ENCODE measurements at regions not wholly inside any gene's neighbourhood (a gene's known extent, or its start where the extent isn't known, plus 50 kb on each side); places are given as distances from the start of the nearest gene placed in this dataset.
A peak's percentile ranks its signal among the peaks of the same experiment; 100 is the strongest.

DNA sequence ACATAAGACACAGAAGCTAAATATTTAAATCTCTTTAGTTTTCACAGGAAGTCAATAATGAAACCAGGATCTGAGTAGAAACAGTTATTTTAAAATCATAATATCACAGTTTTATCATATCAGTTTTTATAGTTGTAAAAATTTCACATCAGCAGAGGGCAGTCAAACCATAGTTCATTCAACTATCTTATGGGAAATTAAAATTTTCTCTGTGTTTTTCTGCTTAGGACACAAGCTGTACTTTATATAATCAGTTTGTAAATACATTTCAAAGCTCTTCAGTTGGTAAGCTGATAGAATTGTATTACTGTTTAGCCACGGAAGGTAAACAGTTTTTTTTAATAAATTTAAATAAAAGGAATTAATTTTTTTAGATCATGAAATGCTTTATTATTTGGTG is 204.8 kb upstream of the NUDT6 start:
- Histone ChIP-seq H4K20me1 (ENCODE audit: insufficient read depth, low read length) (no peaks in the 10 kb centered on the region), H3K79me2 (ENCODE audit: low read length) (no peaks in the 10 kb centered on the region), H3K9ac (ENCODE audit: low read length) (no peak overlapping the region), H3K4me1 (ENCODE audit: low read length) (no peaks in the 10 kb centered on the region), H2AFZ (ENCODE audit: low read depth, low read length) (no peak overlapping the region), H3K36me3 (replicated peaks; ENCODE audit: low read depth, low read length) (no peaks in the 10 kb centered on the region), H3K27me3 (ENCODE audit: low read depth, low read length) (no peaks in the 10 kb centered on the region), H3K27ac (ENCODE audit: low read length) (no peak overlapping the region), H3K4me3 (ENCODE audit: low read length) (no peak overlapping the region), H3K4me2 (ENCODE audit: low read length) (no peak overlapping the region), H3K9me3 (ENCODE audit: insufficient read depth, low read length) (no peaks in the 10 kb centered on the region)
- TF ChIP-seq, protein P1, sequence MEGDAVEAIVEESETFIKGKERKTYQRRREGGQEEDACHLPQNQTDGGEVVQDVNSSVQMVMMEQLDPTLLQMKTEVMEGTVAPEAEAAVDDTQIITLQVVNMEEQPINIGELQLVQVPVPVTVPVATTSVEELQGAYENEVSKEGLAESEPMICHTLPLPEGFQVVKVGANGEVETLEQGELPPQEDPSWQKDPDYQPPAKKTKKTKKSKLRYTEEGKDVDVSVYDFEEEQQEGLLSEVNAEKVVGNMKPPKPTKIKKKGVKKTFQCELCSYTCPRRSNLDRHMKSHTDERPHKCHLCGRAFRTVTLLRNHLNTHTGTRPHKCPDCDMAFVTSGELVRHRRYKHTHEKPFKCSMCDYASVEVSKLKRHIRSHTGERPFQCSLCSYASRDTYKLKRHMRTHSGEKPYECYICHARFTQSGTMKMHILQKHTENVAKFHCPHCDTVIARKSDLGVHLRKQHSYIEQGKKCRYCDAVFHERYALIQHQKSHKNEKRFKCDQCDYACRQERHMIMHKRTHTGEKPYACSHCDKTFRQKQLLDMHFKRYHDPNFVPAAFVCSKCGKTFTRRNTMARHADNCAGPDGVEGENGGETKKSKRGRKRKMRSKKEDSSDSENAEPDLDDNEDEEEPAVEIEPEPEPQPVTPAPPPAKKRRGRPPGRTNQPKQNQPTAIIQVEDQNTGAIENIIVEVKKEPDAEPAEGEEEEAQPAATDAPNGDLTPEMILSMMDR (IDR thresholded peaks at IDR 0.05; ENCODE audit: low read depth, low read length), result peak; percentile 52
- TF ChIP-seq EZH2phosphoT487 (IDR thresholded peaks at IDR 0.05; ENCODE audit: low read depth), result no peak

DNA sequence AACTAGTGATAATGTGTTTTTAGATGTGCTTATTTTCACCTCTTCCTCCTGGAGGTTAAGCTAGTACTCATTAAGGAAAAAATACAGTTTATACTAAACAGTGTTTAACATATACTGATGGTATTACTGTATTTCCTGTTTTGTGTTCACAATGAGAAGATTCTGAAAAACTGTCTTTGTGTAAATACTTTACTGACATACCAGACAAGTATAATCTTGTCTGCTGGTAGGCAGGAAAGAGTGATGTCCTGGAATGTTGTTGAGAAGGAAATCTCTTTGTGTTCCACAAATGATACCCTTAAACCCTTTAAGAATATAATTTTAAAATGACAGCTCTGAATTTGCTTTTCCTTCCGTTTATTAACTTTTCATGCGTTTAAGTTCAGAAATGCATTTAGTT is 205.5 kb upstream of the NUDT6 start:
- H3K9ac ChIP-seq (ENCODE audit: low read length), result no peak overlapping the region
- TF ChIP-seq EZH2phosphoT487 (IDR thresholded peaks at IDR 0.05; ENCODE audit: low read depth), result no peak
- TF ChIP-seq, protein P1 (IDR thresholded peaks at IDR 0.05; ENCODE audit: low read depth, low read length), result no peak
- H3K4me2 ChIP-seq (ENCODE audit: low read length), result no peak overlapping the region
- no peak overlapping the region for H3K4me3 ChIP-seq (ENCODE audit: low read length)
- no peaks in the 10 kb centered on the region for H3K27me3 ChIP-seq (ENCODE audit: low read depth, low read length)
- H3K27ac ChIP-seq (ENCODE audit: low read length), result no peak overlapping the region
- H3K79me2 ChIP-seq (ENCODE audit: low read length), result no peaks in the 10 kb centered on the region
- H2AFZ ChIP-seq (ENCODE audit: low read depth, low read length), result no peak overlapping the region
- H3K9me3 ChIP-seq (ENCODE audit: insufficient read depth, low read length), result no peaks in the 10 kb centered on the region
- H4K20me1 ChIP-seq (ENCODE audit: insufficient read depth, low read length), result no peaks in the 10 kb centered on the region
- H3K4me1 ChIP-seq (ENCODE audit: low read length), result no peaks in the 10 kb centered on the region
- H3K36me3 ChIP-seq (replicated peaks; ENCODE audit: low read depth, low read length), result no peaks in the 10 kb centered on the region

DNA sequence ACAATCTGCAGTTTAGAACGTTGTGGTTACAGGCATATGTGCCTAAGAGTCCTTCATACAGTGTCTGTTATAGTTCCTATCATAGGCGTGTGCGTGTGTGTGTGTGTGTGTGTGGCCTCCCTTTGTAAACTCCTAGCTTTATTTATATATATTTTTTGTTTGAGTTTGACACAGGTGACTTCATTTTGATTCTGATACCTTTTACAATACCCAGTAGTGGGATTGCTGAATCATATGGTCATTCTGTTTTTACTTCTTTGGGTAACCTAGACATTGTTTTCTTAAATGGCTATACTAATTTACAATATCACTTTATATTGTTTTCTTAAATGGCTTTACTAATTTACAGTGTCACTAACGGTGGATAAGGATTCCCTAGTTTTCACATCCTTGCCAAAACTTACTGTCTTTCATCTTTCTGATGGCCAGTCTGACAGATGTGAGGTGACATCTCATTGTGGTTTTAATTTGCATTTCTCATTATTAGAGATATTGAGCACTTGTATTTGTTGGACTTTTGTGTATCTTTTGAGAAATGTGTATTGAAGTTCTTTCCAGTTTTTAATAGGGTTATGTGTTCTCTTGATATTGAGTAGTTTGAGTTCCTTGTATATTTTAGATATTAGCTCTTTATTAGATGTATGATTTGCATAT is 211.1 kb upstream of the NUDT6 start:
- H3K27me3 ChIP-seq (ENCODE audit: low read depth, low read length), result no peaks in the 10 kb centered on the region
- no peak overlapping the region for H2AFZ ChIP-seq (ENCODE audit: low read depth, low read length)
- H3K79me2 ChIP-seq (ENCODE audit: low read length), result no peaks in the 10 kb centered on the region
- H3K9me3 ChIP-seq (ENCODE audit: insufficient read depth, low read length), result no peaks in the 10 kb centered on the region
- H3K4me1 ChIP-seq (ENCODE audit: low read length), result peaks cover 6% of the 10 kb centered on the region
- H3K27ac ChIP-seq (ENCODE audit: low read length), result no peak overlapping the region
- no peak overlapping the region for H3K4me2 ChIP-seq (ENCODE audit: low read length)
- H3K9ac ChIP-seq (ENCODE audit: low read length), result no peak overlapping the region
- no peaks in the 10 kb centered on the region for H3K36me3 ChIP-seq (replicated peaks; ENCODE audit: low read depth, low read length)
- no peaks in the 10 kb centered on the region for H4K20me1 ChIP-seq (ENCODE audit: insufficient read depth, low read length)
- TF ChIP-seq EZH2phosphoT487 (IDR thresholded peaks at IDR 0.05; ENCODE audit: low read depth), result no peak
- TF ChIP-seq, protein P1 (IDR thresholded peaks at IDR 0.05; ENCODE audit: low read depth, low read length), result no peak
- no peak overlapping the region for H3K4me3 ChIP-seq (ENCODE audit: low read length)

DNA sequence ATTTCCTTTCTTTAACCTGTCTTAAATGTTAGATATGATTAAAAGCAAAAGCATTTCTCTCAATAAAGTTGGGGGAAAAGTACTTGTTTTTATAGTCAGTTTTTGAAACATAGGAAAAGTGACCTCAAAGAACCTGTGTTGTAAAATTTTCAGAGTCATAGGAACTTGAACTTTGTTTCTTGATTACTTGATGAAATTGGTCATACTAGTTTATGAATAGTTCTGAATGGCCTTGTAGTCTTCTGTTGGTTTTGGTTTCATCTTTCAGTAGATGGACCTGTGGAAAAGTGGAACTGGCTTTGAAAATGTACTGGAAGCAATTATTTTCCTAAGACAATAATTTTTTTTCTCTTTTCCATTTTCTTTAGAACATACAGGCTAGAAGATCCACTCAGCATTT is 222.2 kb upstream of the NUDT6 start:
- Histone ChIP-seq H3K27ac (ENCODE audit: low read length) (no peak overlapping the region), H2AFZ (ENCODE audit: low read depth, low read length) (no peak overlapping the region), H3K79me2 (ENCODE audit: low read length) (no peaks in the 10 kb centered on the region), H3K9me3 (ENCODE audit: insufficient read depth, low read length) (no peaks in the 10 kb centered on the region), H3K4me2 (ENCODE audit: low read length) (no peak overlapping the region), H3K36me3 (replicated peaks; ENCODE audit: low read depth, low read length) (no peaks in the 10 kb centered on the region), H4K20me1 (ENCODE audit: insufficient read depth, low read length) (no peaks in the 10 kb centered on the region), H3K4me1 (ENCODE audit: low read length) (no peaks in the 10 kb centered on the region), H3K9ac (ENCODE audit: low read length) (no peak overlapping the region), H3K27me3 (ENCODE audit: low read depth, low read length) (no peaks in the 10 kb centered on the region), H3K4me3 (ENCODE audit: low read length) (no peak overlapping the region)
- no peak for TF ChIP-seq EZH2phosphoT487 (IDR thresholded peaks at IDR 0.05; ENCODE audit: low read depth)
- TF ChIP-seq, protein P1 (IDR thresholded peaks at IDR 0.05; ENCODE audit: low read depth, low read length), result no peak
